ENCODE measurements at regions not wholly inside any gene's neighbourhood (a gene's known extent, or its start where the extent isn't known, plus 50 kb on each side); places are given as distances from the start of the nearest gene placed in this dataset.
"Not testable (repeated sequence)": the region's sequence is repeated elsewhere in the genome, so short reads cannot be mapped to it uniquely, and the experiment has no call there.

DNA sequence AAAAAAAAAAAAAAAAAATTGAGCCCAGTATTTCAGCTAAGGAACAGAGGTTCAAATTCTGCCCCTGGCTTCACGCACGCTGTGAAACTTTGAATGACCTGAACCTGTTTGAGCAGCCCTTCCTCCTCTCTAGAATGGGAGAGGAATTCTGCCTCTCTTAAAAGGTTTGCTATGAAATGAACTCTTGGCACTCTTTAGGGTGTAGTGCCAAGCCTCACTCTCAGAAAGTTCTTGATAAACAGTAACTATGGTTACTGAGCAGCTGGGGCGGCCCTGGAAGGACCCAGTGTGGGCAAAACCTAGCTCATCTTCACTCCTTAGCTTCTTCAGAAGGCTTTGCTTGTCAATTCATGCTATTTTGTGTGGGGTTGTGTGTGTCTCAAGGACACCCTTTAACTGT lies 73.7 kb downstream of the GEMIN8 start:
- ATAC-seq (ENCODE audit: low read depth) (no peak), DNase-seq (no peak)
- ChIA-PET POLR2A (no interaction called here), CTCF (no interaction called here)
- no peaks in the 10 kb centered on the region for H3K36me3 Mint-ChIP-seq (ENCODE audit: low read depth)
- H3K27ac Mint-ChIP-seq: no peak overlapping the region
- H3K4me1 Mint-ChIP-seq: no peaks in the 10 kb centered on the region
- no peaks in the 10 kb centered on the region for H3K9me3 Mint-ChIP-seq
- H3K4me3 Mint-ChIP-seq: no peak overlapping the region
- intact Hi-C loops (cut with micrococcal nuclease): no loop called here
- TF ChIP-seq, protein P1, sequence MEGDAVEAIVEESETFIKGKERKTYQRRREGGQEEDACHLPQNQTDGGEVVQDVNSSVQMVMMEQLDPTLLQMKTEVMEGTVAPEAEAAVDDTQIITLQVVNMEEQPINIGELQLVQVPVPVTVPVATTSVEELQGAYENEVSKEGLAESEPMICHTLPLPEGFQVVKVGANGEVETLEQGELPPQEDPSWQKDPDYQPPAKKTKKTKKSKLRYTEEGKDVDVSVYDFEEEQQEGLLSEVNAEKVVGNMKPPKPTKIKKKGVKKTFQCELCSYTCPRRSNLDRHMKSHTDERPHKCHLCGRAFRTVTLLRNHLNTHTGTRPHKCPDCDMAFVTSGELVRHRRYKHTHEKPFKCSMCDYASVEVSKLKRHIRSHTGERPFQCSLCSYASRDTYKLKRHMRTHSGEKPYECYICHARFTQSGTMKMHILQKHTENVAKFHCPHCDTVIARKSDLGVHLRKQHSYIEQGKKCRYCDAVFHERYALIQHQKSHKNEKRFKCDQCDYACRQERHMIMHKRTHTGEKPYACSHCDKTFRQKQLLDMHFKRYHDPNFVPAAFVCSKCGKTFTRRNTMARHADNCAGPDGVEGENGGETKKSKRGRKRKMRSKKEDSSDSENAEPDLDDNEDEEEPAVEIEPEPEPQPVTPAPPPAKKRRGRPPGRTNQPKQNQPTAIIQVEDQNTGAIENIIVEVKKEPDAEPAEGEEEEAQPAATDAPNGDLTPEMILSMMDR (IDR thresholded peaks at IDR 0.05): no peak
- H3K27me3 Mint-ChIP-seq: no peaks in the 10 kb centered on the region

DNA sequence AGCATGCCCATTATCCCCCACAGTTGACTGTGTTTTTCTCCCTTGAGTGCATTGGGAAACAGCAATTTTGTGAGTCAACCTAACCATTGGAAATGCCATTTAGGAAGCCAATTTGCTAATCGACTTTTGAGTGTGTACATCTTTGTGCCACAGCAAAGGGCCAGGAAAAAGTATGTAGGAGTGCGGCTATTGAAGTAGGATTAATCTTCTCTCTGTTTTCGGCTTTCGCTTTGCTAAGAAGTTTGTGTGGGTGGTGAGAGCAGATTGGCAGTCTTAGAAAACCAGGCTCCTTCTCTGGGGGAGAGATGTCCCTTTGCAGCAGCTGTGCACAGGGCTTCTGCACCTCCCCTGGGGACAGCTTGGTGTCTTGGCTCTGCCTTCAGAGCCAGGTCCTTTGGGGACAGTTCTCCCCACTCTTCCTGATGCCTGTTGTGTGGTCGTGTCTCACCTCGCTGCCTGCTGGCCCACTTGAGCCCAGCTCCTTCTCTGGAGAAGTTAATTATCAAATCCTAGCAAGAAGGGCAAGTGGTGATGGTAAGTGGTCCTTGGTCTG lies 74.5 kb downstream of the GEMIN8 start:
- DNase-seq (no peak), ATAC-seq (ENCODE audit: low read depth) (no peak)
- ChIA-PET CTCF (no interaction called here), POLR2A (no interaction called here)
- Mint-ChIP-seq H3K36me3 (ENCODE audit: low read depth) (no peaks in the 10 kb centered on the region), H3K4me3 (no peak overlapping the region), H3K27me3 (no peaks in the 10 kb centered on the region), H3K27ac (no peak overlapping the region), H3K4me1 (no peaks in the 10 kb centered on the region), H3K9me3 (no peaks in the 10 kb centered on the region)
- intact Hi-C loops (cut with micrococcal nuclease): no loop called here
- TF ChIP-seq, protein P1 (IDR thresholded peaks at IDR 0.05): no peak

DNA sequence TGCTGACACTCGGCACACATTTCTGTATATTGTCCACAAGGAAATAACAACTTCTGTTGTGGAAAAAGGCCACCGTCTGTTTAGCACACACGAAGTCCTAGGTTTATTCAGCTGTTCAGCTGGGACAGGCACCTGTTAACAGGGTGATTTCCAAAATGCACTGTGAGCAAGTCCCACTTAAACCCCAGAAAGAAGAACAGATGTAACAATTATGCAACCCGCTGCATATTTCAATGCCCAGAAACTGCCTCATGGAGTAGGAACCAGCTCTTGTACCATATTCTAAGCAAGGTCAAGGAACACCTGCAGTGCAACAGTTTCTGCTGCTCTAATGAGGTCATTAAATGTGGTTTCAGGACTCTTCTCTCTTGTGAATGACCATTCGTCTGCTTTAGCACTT lies 77.1 kb downstream of the GEMIN8 start:
- CTCF ChIA-PET: no interaction called here
- Mint-ChIP-seq H3K27ac (no peak overlapping the region), H3K36me3 (ENCODE audit: low read depth) (no peaks in the 10 kb centered on the region), H3K4me3 (no peak overlapping the region), H3K4me1 (no peaks in the 10 kb centered on the region), H3K9me3 (no peaks in the 10 kb centered on the region), H3K27me3 (no peaks in the 10 kb centered on the region)
- TF ChIP-seq, protein P1 (IDR thresholded peaks at IDR 0.05): no peak
- POLR2A ChIA-PET: no interaction called here
- DNase-seq (no peak), ATAC-seq (ENCODE audit: low read depth) (no peak)
- intact Hi-C loops (cut with micrococcal nuclease): no loop called here

DNA sequence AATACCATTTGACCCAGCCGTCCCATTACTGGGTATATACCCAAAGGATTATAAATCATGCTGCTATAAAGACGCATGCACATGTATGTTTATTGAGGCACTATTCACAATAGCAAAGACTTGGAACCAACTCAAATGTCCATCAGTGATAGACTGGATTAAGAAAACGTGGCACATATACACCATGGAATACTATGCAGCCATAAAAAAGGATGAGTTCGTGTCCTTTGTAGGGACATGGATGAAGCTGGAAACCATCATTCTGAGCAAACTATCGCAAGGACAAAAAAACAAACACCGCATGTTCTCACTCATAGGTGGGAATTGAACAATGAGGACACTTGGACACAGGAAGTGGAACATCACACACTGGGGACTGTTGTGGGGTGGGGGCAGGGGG lies 83.5 kb downstream of the GEMIN8 start:
- H3K4me3 Mint-ChIP-seq; CTCF ChIA-PET; H3K27me3 Mint-ChIP-seq; H3K4me1 Mint-ChIP-seq; intact Hi-C loops (cut with micrococcal nuclease); DNase-seq; H3K27ac Mint-ChIP-seq; ATAC-seq (ENCODE audit: low read depth); H3K36me3 Mint-ChIP-seq (ENCODE audit: low read depth); POLR2A ChIA-PET; H3K9me3 Mint-ChIP-seq: not testable (repeated sequence)

DNA sequence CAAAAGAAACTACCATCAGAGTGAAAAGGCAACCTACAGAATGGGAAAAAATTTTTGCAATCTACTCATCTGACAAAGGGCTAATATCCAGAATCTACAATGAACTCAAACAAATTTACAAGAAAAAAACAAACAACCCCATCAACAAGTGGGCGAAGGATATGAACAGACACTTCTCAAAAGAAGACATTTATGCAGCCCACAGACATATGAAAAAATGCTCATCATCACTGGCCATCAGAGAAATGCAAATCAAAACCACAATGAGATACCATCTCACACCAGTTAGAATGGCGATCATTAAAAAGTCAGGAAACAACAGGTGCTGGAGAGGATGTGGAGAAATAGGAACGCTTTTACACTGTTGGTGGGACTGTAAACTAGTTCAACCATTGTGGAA lies 83.9 kb downstream of the GEMIN8 start:
- CTCF ChIA-PET: not testable (repeated sequence)

DNA sequence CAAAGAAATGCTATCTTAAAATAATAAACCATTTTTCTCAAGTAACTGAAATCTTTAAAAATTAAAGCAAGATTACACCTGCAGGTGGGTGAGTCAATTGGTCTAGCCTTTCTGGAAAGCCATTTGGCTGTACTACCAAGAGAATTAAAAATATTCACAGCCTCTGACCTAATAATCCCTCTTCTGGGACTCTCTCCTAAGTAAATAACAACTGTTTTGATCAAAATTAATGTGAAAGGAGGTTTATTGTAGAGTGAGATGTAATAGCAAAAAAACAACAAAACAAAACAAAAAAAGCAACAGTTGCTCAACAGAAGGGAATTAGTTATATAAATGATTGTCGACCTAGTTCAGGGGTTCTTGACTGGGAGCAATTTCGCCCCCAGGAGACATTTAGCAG lies 89.0 kb downstream of the GEMIN8 start:
- no peak for ATAC-seq (ENCODE audit: low read depth)
- CTCF ChIA-PET: no interaction called here

More for the DNA sequence above, 83.9 kb downstream of the GEMIN8 start:
- DNase-seq; POLR2A ChIA-PET; H3K9me3 Mint-ChIP-seq; H3K27ac Mint-ChIP-seq; ATAC-seq (ENCODE audit: low read depth); intact Hi-C loops (cut with micrococcal nuclease); H3K36me3 Mint-ChIP-seq (ENCODE audit: low read depth); H3K27me3 Mint-ChIP-seq; H3K4me1 Mint-ChIP-seq; H3K4me3 Mint-ChIP-seq: not testable (repeated sequence)

More for the DNA sequence above, 89.0 kb downstream of the GEMIN8 start:
- Mint-ChIP-seq H3K27ac (no peak overlapping the region), H3K4me1 (peaks cover 5% of the 10 kb centered on the region), H3K27me3 (peaks cover 14% of the 10 kb centered on the region), H3K36me3 (ENCODE audit: low read depth) (no peaks in the 10 kb centered on the region), H3K9me3 (no peaks in the 10 kb centered on the region), H3K4me3 (no peak overlapping the region)
- POLR2A ChIA-PET: no interaction called here
- no peak for DNase-seq
- intact Hi-C loops (cut with micrococcal nuclease): no loop called here
- TF ChIP-seq, protein P1 (IDR thresholded peaks at IDR 0.05): no peak

Data from activated B cell treated with CpG ODN at 0.5 μM for 24 hours (primary cell).